GM21786 (cell line): ENCODE measurements at regions not wholly inside any gene's neighbourhood (a gene's known extent, or its start where the extent isn't known, plus 50 kb on each side); places are given as distances from the start of the nearest gene placed in this dataset.

ENCODE experiments used
- ATAC-seq: cut with Tn5 transposase; IDR thresholded peaks from one replicate; pipeline ENCODE4 v1.9.1; 2021; ENCODE audit not compliant: unreplicated experiment

- no peak for ATAC-seq
Observed at GRCh38 chr15:93459396-93459795, 370.4 kb upstream of the RGMA start.

GRCh38 chr15:93458597-93458996 is 369.6 kb upstream of the RGMA start:
- no peak for ATAC-seq

GRCh38 chr15:93454788-93455187 is 365.8 kb upstream of the RGMA start:
- ATAC-seq: no peak

GRCh38 chr15:93452537-93453211 is 363.7 kb upstream of the RGMA start:
- ATAC-seq: no peak

GRCh38 chr15:93451822-93452221 is 362.8 kb upstream of the RGMA start:
- no peak for ATAC-seq

- ATAC-seq: no peak
Observed at GRCh38 chr15:93451265-93451664, 362.3 kb upstream of the RGMA start.

- ATAC-seq: no peak
Observed at GRCh38 chr15:93449798-93450197, 360.8 kb upstream of the RGMA start.

- no peak for ATAC-seq
Observed at GRCh38 chr15:93438310-93438709, 349.3 kb upstream of the RGMA start.

- ATAC-seq: no peak
Observed at GRCh38 chr15:93432474-93432873, 343.5 kb upstream of the RGMA start.

GRCh38 chr15:93428807-93429351 is 339.9 kb upstream of the RGMA start:
- ATAC-seq: no peak

GRCh38 chr15:93428150-93428549 is 339.1 kb upstream of the RGMA start:
- no peak for ATAC-seq

- ATAC-seq: no peak
Observed at GRCh38 chr15:93424131-93424530, 335.1 kb upstream of the RGMA start.

- ATAC-seq: no peak
Observed at GRCh38 chr15:93422476-93422875, 333.5 kb upstream of the RGMA start.

- no peak for ATAC-seq
Observed at GRCh38 chr15:93420477-93420876, 331.5 kb upstream of the RGMA start.

- no peak for ATAC-seq
Observed at GRCh38 chr15:93420050-93420452, 331.0 kb upstream of the RGMA start.

GRCh38 chr15:93418566-93418965 is 329.6 kb upstream of the RGMA start:
- no peak for ATAC-seq

GRCh38 chr15:93417631-93418030 is 328.6 kb upstream of the RGMA start:
- ATAC-seq: no peak

GRCh38 chr15:93417156-93417555 is 328.1 kb upstream of the RGMA start:
- no peak for ATAC-seq

GRCh38 chr15:93415576-93415975 is 326.6 kb upstream of the RGMA start:
- ATAC-seq: no peak

GRCh38 chr15:93414576-93415231 is 325.7 kb upstream of the RGMA start:
- no peak for ATAC-seq

GRCh38 chr15:93413745-93414144 is 324.7 kb upstream of the RGMA start:
- ATAC-seq: no peak

GRCh38 chr15:93399121-93399520 is 310.1 kb upstream of the RGMA start:
- ATAC-seq: no peak

GRCh38 chr15:93389211-93389610 is 300.2 kb upstream of the RGMA start:
- no peak for ATAC-seq
